Sciatic nerve (tissue), 2 donors: ENCODE measurements at regions not wholly inside any gene's neighbourhood (a gene's known extent, or its start where the extent isn't known, plus 50 kb on each side); places are given as distances from the start of the nearest gene placed in this dataset.
"Not testable (repeated sequence)": the region's sequence is repeated elsewhere in the genome, so short reads cannot be mapped to it uniquely, and the experiment has no call there.

Experiments used
- ATAC-seq: fragments of 200-7000 bp; cut with Tn5 transposase; one replicate; pipeline ENCODE4 v1.9.1; 2020; ENCODE audit warnings: mild to moderate bottlenecking, moderate library complexity
- DNase-seq: peaks from one replicate; pipeline ENCODE4 v3.0.0-alpha.2; 2020; ENCODE audit warnings: low spot score
- intact Hi-C: fragments of 100-400 bp; cut with DNase I; formaldehyde crosslinking; loops from one replicate; pipeline ENCODE4 v1.14.2; 2022
- donor health status: DM: no; HTN: no; CAD: no.
- donor health status: DM: no; HTN: no; CAD: no.

GRCh38 chr7:39758234-39758970 lies 135.0 kb downstream of the RALA start:
- ATAC-seq (peak; percentile 95), DNase-seq (no peak)
- intact Hi-C loops = no loop called here

DNA sequence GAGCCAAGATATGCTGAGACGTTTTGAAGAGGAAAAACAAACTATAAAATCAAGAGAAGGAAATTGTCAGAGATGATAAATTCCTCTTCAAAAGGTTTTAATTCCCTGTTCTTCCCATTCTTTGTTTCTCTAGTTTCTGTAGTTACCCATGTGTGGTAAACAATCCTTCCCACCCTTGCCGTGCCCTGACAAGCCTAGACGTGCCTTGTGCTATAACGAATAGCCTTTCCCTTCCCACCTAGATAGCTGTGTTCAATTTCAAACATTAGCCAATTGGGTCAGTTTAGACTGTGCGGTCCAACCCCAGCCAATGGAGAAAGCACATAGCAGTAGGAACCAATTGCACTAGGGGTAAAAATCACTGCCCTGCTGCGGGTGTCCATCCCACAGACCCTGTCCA lies 138.1 kb downstream of the RALA start:
- ATAC-seq (no peak), DNase-seq (no peak)
- intact Hi-C loops = no loop called here

DNA sequence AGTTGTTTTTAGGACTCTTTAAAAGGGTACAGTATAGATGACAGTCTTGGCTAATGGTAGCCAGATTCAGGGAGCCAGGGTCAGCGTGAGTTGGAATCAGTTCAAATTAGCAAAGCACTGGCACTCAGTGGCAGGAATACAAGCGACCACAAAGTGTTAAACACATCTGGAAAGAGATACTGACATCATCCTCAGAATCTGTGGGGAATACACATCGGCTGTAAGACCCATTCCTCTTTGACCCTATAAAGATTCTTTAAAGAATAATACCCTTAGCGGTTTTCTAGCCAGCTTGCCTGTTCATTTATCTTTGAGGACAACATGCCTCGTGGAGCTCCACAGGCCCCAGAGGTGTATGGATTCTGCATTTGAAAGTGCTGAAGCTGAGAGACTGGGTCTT lies 139.1 kb downstream of the RALA start:
- DNase-seq, intact Hi-C loops, ATAC-seq: not testable (repeated sequence)

- DNase-seq, ATAC-seq, intact Hi-C loops: not testable (repeated sequence)
Measured at GRCh38 chr7:39762881-39763280, 139.5 kb downstream of the RALA start.

GRCh38 chr7:39765833-39766232 lies 142.5 kb downstream of the RALA start:
- DNase-seq, ATAC-seq, intact Hi-C loops: not testable (repeated sequence)

DNA sequence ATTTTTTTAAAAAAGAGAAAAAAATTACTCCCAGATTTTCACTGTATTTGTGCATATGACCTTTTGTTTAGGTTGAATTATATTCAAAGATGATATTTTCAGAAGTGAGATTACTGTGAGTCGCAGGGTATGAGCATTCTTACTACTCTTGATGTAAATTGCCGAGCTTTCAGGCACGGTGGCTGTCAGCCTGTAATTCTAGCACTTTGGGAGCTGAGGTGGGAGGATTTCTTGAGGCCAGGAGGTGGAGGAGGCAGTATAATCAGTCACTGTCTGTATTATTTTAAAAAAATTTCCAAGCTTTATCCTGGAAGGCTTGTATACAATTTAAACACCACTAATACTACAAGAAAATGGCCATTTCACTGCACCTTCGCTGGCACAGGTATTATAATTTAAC lies 145.1 kb downstream of the RALA start:
- ATAC-seq, intact Hi-C loops, DNase-seq: not testable (repeated sequence)

GRCh38 chr7:39774341-39774851 lies 151.0 kb downstream of the RALA start:
- ATAC-seq = not testable (repeated sequence)

DNA sequence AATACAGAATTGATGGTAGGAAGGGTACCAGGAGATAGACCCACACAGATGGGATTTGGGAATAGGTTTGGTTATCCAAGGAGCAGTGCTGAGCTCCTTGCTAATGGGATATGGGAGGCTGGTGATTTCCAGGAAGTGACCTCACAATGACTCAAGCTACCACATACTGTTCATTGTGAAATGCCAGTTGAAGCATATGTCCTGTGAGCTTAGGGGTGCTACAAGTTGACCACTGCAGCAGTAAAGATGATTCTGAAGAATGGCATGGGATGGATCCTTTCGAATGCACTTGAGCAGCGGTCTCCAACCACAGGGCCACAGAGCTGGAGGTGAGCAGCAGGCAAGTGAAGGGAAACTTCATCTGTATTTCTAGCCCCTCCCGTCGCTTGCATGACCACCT lies 158.2 kb downstream of the RALA start:
- DNase-seq, intact Hi-C loops, ATAC-seq: not testable (repeated sequence)

More at GRCh38 chr7:39774341-39774851, 151.0 kb downstream of the RALA start:
- intact Hi-C loops, DNase-seq: not testable (repeated sequence)

DNA sequence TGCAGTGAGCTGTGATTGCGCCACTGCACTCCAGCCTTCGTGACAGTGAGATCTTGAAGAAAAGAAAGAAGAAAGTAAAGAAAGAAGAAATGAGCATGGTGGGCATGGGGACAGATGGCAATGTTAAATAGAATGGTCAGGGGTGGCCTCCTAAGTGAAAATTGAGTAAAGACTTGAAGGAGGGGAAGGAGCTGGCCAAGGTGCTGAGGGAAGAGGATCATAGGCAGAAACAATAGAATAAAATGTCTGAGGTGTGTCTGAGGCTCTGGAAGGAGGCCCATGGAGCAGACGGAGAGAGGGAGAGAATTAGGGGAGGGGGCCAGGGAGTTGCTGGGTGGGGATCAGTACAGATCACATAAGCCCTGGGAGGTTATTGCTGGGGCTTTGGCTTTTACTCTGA lies 163.1 kb downstream of the RALA start:
- DNase-seq, ATAC-seq, intact Hi-C loops: not testable (repeated sequence)

- ATAC-seq, DNase-seq, intact Hi-C loops: not testable (repeated sequence)
Measured at GRCh38 chr7:39791035-39791434, 159.0 kb upstream of the CDK13 start.

GRCh38 chr7:39791911-39792310 lies 158.1 kb upstream of the CDK13 start:
- DNase-seq, intact Hi-C loops, ATAC-seq: not testable (repeated sequence)

DNA sequence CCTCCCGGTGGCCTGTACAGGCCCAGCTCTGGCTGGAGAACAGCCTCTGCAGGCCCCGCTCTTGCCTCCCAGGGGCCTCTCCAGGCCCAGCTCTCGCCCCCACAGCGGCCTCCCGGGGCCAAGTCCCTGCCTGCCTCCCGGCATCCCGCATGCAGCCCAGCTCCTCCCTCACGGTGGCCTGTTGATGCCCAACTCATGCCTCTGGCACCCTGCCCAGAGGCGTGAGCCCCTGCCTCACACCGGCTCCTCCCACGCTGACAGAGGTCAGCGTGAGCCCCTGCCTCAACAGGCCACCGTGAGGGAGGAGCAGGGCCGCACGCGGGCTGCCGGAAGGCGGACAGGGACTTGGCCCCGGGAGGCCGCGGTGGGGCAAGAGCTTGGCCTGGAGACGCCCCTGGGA lies 157.0 kb upstream of the CDK13 start:
- intact Hi-C loops, DNase-seq, ATAC-seq: not testable (repeated sequence)

GRCh38 chr7:39793851-39794250 lies 156.2 kb upstream of the CDK13 start:
- DNase-seq, ATAC-seq, intact Hi-C loops: not testable (repeated sequence)

GRCh38 chr7:39796947-39797346 lies 153.1 kb upstream of the CDK13 start:
- intact Hi-C loops, ATAC-seq, DNase-seq: not testable (repeated sequence)

GRCh38 chr7:39798077-39798476 lies 152.0 kb upstream of the CDK13 start:
- DNase-seq, ATAC-seq, intact Hi-C loops: not testable (repeated sequence)

DNA sequence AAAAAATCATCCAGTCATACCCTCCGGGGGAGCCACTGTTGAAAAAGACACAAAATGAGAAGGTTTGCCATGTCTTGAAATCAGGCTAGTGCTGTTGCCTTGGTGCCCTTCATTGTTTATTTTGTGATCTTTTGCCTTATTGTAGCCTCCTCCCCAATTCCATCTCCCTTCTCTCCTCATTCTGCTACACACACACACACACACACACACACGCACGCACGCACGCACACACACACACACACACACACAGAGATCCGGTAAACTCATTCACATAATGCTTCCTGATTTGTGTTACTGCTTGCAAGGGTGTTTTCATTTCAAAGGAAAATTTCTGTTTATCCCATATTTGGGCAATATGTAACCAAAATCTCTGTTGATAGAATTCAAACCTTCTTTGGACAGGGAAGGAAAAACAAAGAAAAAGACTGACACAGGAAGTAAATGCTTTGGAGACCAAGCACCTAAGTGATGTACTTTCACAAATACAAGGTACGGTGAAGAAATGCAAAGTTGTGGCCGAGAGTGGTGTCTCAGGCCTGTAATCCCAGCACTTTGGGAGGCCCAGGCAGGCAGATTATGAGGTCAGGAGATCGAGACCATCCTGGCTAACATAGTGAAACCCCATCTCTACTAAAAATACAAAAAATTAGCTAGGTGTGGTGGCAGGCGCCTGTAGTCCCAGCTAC lies 141.1 kb upstream of the CDK13 start:
- intact Hi-C loops = no loop called here
- ATAC-seq (no peak), DNase-seq (no peak)

GRCh38 chr7:39810204-39810642 lies 139.8 kb upstream of the CDK13 start:
- intact Hi-C loops = no loop called here
- ATAC-seq (no peak), DNase-seq (no peak)

DNA sequence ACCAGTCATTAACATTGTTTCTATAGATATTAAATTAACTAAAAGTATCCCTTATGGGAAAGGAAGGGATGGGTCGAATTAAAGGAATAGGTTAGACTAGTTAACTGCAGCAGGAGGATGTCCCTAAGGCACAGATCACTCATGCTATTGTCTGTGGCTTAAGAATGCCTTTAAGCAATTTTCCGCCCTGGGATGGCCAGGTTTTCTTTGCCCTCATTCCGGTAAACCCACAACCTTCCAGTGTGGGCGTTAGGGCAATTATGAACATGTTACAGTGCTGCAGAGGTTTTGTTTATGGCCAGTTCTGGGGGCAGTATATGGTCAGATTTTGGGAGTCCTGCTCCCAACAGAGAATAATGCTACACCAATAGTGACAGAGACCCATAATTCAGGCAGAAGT lies 139.3 kb upstream of the CDK13 start:
- no peak for ATAC-seq
- DNase-seq = no peak
- intact Hi-C loops = no loop called here

- ATAC-seq (no peak), DNase-seq (no peak)
- intact Hi-C loops = no loop called here
Measured at GRCh38 chr7:39811161-39811614, 138.9 kb upstream of the CDK13 start.
